ENCODE measurements at regions not wholly inside any gene's neighbourhood (a gene's known extent, or its start where the extent isn't known, plus 50 kb on each side); places are given as distances from the start of the nearest gene placed in this dataset.

DNA sequence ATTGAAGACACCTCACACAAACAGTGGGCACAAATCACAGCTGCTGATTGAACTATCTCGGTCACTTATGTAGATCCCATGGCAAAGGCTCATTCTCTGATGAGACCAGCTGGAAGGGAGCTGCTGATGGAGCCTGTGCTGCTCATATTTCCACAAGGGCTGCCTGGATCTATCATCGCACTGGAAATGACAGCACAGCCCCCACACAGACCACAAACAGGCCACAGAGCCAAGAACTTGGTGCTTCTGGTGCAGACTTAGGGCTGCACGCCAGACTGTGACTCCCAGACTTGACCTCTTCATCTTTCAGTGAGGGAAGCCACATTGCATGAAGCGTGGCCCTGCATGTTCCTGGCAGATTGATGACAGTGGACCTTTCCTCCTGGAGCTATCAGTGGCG lies 197.6 kb downstream of the MINAR1 start:
- Histone ChIP-seq H3K36me3 (replicated peaks; ENCODE audit: low read depth, low read length) (no peaks in the 10 kb centered on the region), H3K9me3 (ENCODE audit: insufficient read depth, low read length) (peaks cover 4% of the 10 kb centered on the region), H3K27me3 (ENCODE audit: low read depth, low read length) (no peaks in the 10 kb centered on the region), H3K4me2 (ENCODE audit: low read length) (no peak overlapping the region), H3K4me3 (ENCODE audit: low read length) (no peak overlapping the region), H3K9ac (ENCODE audit: low read length) (no peak overlapping the region), H4K20me1 (ENCODE audit: insufficient read depth, low read length) (no peaks in the 10 kb centered on the region), H2AFZ (ENCODE audit: low read depth, low read length) (no peak overlapping the region), H3K4me1 (ENCODE audit: low read length) (no peaks in the 10 kb centered on the region), H3K79me2 (ENCODE audit: low read length) (no peaks in the 10 kb centered on the region), H3K27ac (ENCODE audit: low read length) (no peak overlapping the region)
- TF ChIP-seq, protein P1, sequence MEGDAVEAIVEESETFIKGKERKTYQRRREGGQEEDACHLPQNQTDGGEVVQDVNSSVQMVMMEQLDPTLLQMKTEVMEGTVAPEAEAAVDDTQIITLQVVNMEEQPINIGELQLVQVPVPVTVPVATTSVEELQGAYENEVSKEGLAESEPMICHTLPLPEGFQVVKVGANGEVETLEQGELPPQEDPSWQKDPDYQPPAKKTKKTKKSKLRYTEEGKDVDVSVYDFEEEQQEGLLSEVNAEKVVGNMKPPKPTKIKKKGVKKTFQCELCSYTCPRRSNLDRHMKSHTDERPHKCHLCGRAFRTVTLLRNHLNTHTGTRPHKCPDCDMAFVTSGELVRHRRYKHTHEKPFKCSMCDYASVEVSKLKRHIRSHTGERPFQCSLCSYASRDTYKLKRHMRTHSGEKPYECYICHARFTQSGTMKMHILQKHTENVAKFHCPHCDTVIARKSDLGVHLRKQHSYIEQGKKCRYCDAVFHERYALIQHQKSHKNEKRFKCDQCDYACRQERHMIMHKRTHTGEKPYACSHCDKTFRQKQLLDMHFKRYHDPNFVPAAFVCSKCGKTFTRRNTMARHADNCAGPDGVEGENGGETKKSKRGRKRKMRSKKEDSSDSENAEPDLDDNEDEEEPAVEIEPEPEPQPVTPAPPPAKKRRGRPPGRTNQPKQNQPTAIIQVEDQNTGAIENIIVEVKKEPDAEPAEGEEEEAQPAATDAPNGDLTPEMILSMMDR (IDR thresholded peaks at IDR 0.05; ENCODE audit: low read depth, low read length): no peak
- TF ChIP-seq EZH2phosphoT487 (IDR thresholded peaks at IDR 0.05; ENCODE audit: low read depth): no peak

- peaks cover 4% of the 10 kb centered on the region; the same call in 1 of the 2 replicates for H3K9me3 ChIP-seq (ENCODE audit: insufficient read depth, low read length)
- H3K27ac ChIP-seq (ENCODE audit: low read length): no peak overlapping the region
- TF ChIP-seq EZH2phosphoT487 (IDR thresholded peaks at IDR 0.05; ENCODE audit: low read depth): no peak
- TF ChIP-seq, protein P1 (IDR thresholded peaks at IDR 0.05; ENCODE audit: low read depth, low read length): no peak
- no peaks in the 10 kb centered on the region for H3K79me2 ChIP-seq (ENCODE audit: low read length)
- no peaks in the 10 kb centered on the region for H3K4me1 ChIP-seq (ENCODE audit: low read length)
- H3K36me3 ChIP-seq (replicated peaks; ENCODE audit: low read depth, low read length): no peaks in the 10 kb centered on the region
- no peaks in the 10 kb centered on the region for H3K27me3 ChIP-seq (ENCODE audit: low read depth, low read length)
- H3K4me2 ChIP-seq (ENCODE audit: low read length): no peak overlapping the region
- no peak overlapping the region for H3K4me3 ChIP-seq (ENCODE audit: low read length)
- no peak overlapping the region for H3K9ac ChIP-seq (ENCODE audit: low read length)
- H2AFZ ChIP-seq (ENCODE audit: low read depth, low read length): no peak overlapping the region
- no peaks in the 10 kb centered on the region for H4K20me1 ChIP-seq (ENCODE audit: insufficient read depth, low read length)
Measured at GRCh38 chr15:79632457-79632856, 200.3 kb downstream of the MINAR1 start.

- no peak overlapping the region for H2AFZ ChIP-seq (ENCODE audit: low read depth, low read length)
- no peak overlapping the region for H3K27ac ChIP-seq (ENCODE audit: low read length)
- H3K9ac ChIP-seq (ENCODE audit: low read length): no peak overlapping the region
- H3K4me1 ChIP-seq (ENCODE audit: low read length): peaks cover 6% of the 10 kb centered on the region
- no peaks in the 10 kb centered on the region for H4K20me1 ChIP-seq (ENCODE audit: insufficient read depth, low read length)
- no peaks in the 10 kb centered on the region for H3K36me3 ChIP-seq (replicated peaks; ENCODE audit: low read depth, low read length)
- no peak overlapping the region for H3K4me3 ChIP-seq (ENCODE audit: low read length)
- no peaks in the 10 kb centered on the region for H3K79me2 ChIP-seq (ENCODE audit: low read length)
- TF ChIP-seq EZH2phosphoT487 (IDR thresholded peaks at IDR 0.05; ENCODE audit: low read depth): no peak
- peaks cover 4% of the 10 kb centered on the region; the same call in 1 of the 2 replicates for H3K9me3 ChIP-seq (ENCODE audit: insufficient read depth, low read length)
- no peak overlapping the region for H3K4me2 ChIP-seq (ENCODE audit: low read length)
- H3K27me3 ChIP-seq (ENCODE audit: low read depth, low read length): no peaks in the 10 kb centered on the region
Measured at GRCh38 chr15:79635149-79635771, 203.1 kb downstream of the MINAR1 start.

DNA sequence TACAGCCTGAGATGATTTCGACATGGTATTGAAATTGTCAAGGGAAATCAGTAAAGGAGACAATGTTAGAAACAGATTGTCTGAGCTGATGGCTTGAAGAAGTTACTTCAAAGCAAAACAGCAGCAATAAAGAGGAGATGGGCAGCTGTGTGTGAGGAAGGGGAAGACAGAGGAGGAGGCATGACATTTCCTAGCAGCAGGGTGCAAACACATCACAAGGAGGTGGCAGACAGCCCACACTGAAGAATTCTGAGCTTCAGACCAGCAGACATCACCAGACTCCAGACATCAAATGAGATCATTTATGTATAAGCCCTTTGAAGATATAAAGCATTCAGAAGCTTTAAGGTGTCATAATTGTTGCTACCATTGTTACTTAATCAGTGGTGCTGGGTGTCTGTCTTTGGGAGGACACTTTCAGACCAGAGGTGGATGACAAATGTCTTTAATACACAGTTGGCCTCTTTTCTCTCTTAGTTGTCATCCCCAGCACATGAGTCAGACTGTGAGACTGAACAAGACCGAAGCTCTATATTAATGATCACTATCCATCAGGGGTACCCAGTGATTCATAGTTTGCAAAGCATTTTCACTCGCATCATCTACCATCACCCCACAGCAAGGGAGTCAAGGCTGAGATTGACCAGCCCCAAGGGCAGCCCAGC lies 203.9 kb downstream of the MINAR1 start:
- Histone ChIP-seq H4K20me1 (ENCODE audit: insufficient read depth, low read length) (no peaks in the 10 kb centered on the region), H3K79me2 (ENCODE audit: low read length) (no peaks in the 10 kb centered on the region), H3K4me2 (ENCODE audit: low read length) (no peak overlapping the region), H3K4me3 (ENCODE audit: low read length) (no peak overlapping the region), H3K27me3 (ENCODE audit: low read depth, low read length) (no peaks in the 10 kb centered on the region), H3K9me3 (ENCODE audit: insufficient read depth, low read length) (peaks cover 4% of the 10 kb centered on the region; the same call in 1 of the 2 replicates), H2AFZ (ENCODE audit: low read depth, low read length) (no peak overlapping the region), H3K4me1 (ENCODE audit: low read length) (peaks cover 14% of the 10 kb centered on the region), H3K9ac (ENCODE audit: low read length) (no peak overlapping the region), H3K27ac (ENCODE audit: low read length) (no peak overlapping the region), H3K36me3 (replicated peaks; ENCODE audit: low read depth, low read length) (no peaks in the 10 kb centered on the region)
- TF ChIP-seq EZH2phosphoT487 (IDR thresholded peaks at IDR 0.05; ENCODE audit: low read depth): no peak
- TF ChIP-seq, protein P1 (IDR thresholded peaks at IDR 0.05; ENCODE audit: low read depth, low read length): no peak
